ENCODE measurements at regions not wholly inside any gene's neighbourhood (a gene's known extent, or its start where the extent isn't known, plus 50 kb on each side); places are given as distances from the start of the nearest gene placed in this dataset.

DNA sequence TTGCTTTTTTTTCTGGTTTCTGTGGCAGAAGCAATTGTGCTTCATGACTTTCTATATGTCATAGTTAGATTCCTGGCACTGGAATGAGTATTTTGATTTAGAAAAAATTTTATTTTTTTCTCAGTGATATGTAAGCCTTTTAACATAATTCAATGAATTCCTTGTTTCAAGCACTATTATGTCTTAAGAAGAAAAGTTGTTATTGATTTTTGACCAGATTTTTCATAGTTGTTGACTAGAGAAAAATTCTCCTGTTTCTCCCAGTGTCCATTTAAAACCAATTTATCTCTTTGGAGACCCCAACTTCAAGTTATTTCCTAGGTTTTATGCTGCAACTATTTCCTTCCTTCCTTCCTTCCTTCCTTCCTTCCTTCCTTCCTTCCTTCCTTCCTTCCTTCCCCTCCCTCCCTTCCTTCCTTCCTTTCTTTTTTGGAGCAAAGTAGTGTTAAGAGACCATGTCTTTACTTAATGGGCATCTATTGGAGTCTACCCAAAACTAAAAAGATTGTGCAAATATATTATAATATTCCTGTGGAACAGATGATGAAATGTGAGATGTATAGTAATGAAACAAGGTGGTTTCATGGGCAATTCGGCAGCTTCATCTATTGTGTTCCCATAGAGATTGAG is 346.9 kb downstream of the RNF144B start:
- no peak for TF ChIP-seq EZH2 (IDR thresholded peaks at IDR 0.05; ENCODE audit: low read depth)
- TF ChIP-seq, protein P1, sequence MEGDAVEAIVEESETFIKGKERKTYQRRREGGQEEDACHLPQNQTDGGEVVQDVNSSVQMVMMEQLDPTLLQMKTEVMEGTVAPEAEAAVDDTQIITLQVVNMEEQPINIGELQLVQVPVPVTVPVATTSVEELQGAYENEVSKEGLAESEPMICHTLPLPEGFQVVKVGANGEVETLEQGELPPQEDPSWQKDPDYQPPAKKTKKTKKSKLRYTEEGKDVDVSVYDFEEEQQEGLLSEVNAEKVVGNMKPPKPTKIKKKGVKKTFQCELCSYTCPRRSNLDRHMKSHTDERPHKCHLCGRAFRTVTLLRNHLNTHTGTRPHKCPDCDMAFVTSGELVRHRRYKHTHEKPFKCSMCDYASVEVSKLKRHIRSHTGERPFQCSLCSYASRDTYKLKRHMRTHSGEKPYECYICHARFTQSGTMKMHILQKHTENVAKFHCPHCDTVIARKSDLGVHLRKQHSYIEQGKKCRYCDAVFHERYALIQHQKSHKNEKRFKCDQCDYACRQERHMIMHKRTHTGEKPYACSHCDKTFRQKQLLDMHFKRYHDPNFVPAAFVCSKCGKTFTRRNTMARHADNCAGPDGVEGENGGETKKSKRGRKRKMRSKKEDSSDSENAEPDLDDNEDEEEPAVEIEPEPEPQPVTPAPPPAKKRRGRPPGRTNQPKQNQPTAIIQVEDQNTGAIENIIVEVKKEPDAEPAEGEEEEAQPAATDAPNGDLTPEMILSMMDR (conservative IDR thresholded peaks at IDR 0.05), result no peak

Measured in PC-9 (cell line).